Right lung (tissue), 2 donors: ENCODE measurements at regions not wholly inside any gene's neighbourhood (a gene's known extent, or its start where the extent isn't known, plus 50 kb on each side); places are given as distances from the start of the nearest gene placed in this dataset.
"Not testable (repeated sequence)": the region's sequence is repeated elsewhere in the genome, so short reads cannot be mapped to it uniquely, and the experiment has no call there.

Experiments used
- DNase-seq, 2 donors: peaks; one replicate each; pipeline ENCODE4 v3.0.0-alpha.2; 2013

GRCh38 chr21:27517177-27517576 lies 550.3 kb upstream of the ADAMTS5 start:
- not testable (repeated sequence) for DNase-seq

GRCh38 chr21:27515676-27516075 lies 548.8 kb upstream of the ADAMTS5 start:
- DNase-seq, result no peak

- no peak for DNase-seq
These were observed 546.9 kb upstream of the ADAMTS5 start for GRCh38 chr21:27513825-27514224.

GRCh38 chr21:27513016-27513415 lies 546.1 kb upstream of the ADAMTS5 start:
- no peak for DNase-seq

- no peak for DNase-seq
These were observed 544.3 kb upstream of the ADAMTS5 start for GRCh38 chr21:27511233-27511632.

GRCh38 chr21:27507695-27508094 lies 540.8 kb upstream of the ADAMTS5 start:
- no peak for DNase-seq

- no peak for DNase-seq
These were observed 538.6 kb upstream of the ADAMTS5 start for GRCh38 chr21:27505516-27505915.

GRCh38 chr21:27502801-27503200 lies 535.9 kb upstream of the ADAMTS5 start:
- DNase-seq, result no peak

GRCh38 chr21:27498025-27498424 lies 531.1 kb upstream of the ADAMTS5 start:
- DNase-seq, result no peak

GRCh38 chr21:27495836-27496235 lies 528.9 kb upstream of the ADAMTS5 start:
- no peak for DNase-seq

- DNase-seq, result no peak
These were observed 526.7 kb upstream of the ADAMTS5 start for GRCh38 chr21:27493542-27493941.

- no peak for DNase-seq
These were observed 520.8 kb upstream of the ADAMTS5 start for GRCh38 chr21:27487676-27488075.

- no peak for DNase-seq
These were observed 514.0 kb upstream of the ADAMTS5 start for GRCh38 chr21:27480841-27481261.

- no peak for DNase-seq
These were observed 510.4 kb upstream of the ADAMTS5 start for GRCh38 chr21:27477296-27477695.

- no peak for DNase-seq
These were observed 509.8 kb upstream of the ADAMTS5 start for GRCh38 chr21:27476696-27477095.

GRCh38 chr21:27475363-27475955 lies 508.6 kb upstream of the ADAMTS5 start:
- no peak for DNase-seq

- DNase-seq, result peak; percentile 19 to 39
These were observed 500.5 kb upstream of the ADAMTS5 start for GRCh38 chr21:27467366-27467765.

- no peak for DNase-seq
These were observed 499.3 kb upstream of the ADAMTS5 start for GRCh38 chr21:27466140-27466539.

GRCh38 chr21:27464648-27465047 lies 497.8 kb upstream of the ADAMTS5 start:
- no peak for DNase-seq

GRCh38 chr21:27462726-27463125 lies 495.8 kb upstream of the ADAMTS5 start:
- no peak for DNase-seq

- DNase-seq, result no peak
These were observed 487.3 kb upstream of the ADAMTS5 start for GRCh38 chr21:27454234-27454633.

- DNase-seq, result no peak
These were observed 484.2 kb upstream of the ADAMTS5 start for GRCh38 chr21:27451116-27451515.

GRCh38 chr21:27450216-27450615 lies 483.3 kb upstream of the ADAMTS5 start:
- DNase-seq, result no peak

GRCh38 chr21:27448960-27449359 lies 482.1 kb upstream of the ADAMTS5 start:
- DNase-seq, result no peak

GRCh38 chr21:27447843-27448242 lies 481.0 kb upstream of the ADAMTS5 start:
- no peak for DNase-seq
